HG02981 (cell line): ENCODE measurements at regions not wholly inside any gene's neighbourhood (a gene's known extent, or its start where the extent isn't known, plus 50 kb on each side); places are given as distances from the start of the nearest gene placed in this dataset.

Experiments
- ATAC-seq: cut with Tn5 transposase; IDR thresholded peaks from one replicate; pipeline ENCODE4 v1.9.1; 2021; ENCODE audit warnings: mild to moderate bottlenecking, moderate library complexity; ENCODE audit not compliant: unreplicated experiment

GRCh38 chr6:120671519-120671918 lies 662.8 kb downstream of the TBC1D32 start:
- no peak for ATAC-seq

- ATAC-seq: no peak
These were observed 681.8 kb downstream of the TBC1D32 start for GRCh38 chr6:120652506-120652905.

- ATAC-seq: no peak
These were observed 685.6 kb downstream of the TBC1D32 start for GRCh38 chr6:120648713-120649112.

- ATAC-seq: no peak
These were observed 688.2 kb downstream of the TBC1D32 start for GRCh38 chr6:120646101-120646500.

DNA sequence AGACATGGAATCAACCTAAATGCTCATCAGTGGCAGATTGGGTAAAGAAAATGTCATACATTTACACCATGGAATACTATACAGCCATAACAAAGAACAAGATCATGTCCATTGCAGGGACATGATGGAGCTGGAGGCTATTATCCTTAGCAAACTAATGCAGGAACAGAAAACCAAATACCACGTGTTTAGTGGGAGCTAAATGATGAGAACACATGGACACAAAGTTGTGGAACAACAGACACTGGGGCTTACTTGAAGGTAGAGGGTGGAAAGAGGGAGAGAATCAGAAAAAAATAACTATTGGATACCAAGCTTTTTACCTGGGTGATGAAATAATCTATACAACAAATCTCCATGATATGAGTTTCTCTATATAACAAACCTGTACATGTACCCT lies 701.3 kb downstream of the TBC1D32 start:
- no peak for ATAC-seq

- ATAC-seq: no peak
These were observed 706.7 kb downstream of the TBC1D32 start for GRCh38 chr6:120627612-120628011.

DNA sequence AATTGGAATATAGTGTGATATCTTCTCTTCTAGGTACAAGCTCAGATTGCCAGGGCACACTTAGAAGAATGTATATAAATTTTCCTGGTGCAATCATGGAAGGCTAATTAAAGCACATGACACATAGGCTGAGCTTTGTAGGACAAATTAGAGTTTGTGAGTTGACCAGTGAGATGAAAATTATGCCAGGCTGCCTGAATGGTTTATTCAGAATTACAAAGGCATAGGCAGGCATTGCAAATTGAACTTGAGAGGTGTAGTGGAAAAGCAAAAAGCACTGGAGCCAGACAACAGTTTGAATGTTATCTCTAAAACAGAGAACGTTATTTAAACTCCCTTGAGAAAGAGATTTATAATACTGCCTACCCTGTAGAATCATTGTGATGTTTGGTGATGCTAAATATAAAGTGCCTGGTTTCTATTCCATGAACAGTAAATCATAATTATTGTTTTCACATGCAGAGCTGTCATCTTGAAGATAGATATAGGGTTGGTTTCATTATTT lies 712.1 kb downstream of the TBC1D32 start:
- no peak for ATAC-seq

GRCh38 chr6:120620900-120621299 lies 713.4 kb downstream of the TBC1D32 start:
- no peak for ATAC-seq

- no peak for ATAC-seq
These were observed 719.0 kb downstream of the TBC1D32 start for GRCh38 chr6:120615238-120615637.

DNA sequence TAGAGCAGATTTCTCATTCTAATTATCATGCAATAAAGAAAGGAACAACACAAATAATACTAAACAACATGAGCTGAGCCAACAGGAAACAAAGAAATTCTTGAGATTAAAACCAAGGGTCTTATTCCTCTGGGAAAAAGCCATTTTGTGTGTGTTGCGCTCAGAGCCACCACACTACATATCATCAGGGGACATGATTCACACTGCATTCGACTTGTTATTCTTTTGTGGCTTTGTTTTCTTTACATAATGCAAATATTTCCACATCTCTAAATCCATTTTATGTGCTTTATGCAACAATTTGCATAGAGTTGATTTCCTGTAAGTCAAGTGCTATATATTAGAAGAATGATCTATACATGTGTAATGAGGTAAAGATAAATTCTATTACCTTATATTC lies 719.6 kb downstream of the TBC1D32 start:
- no peak for ATAC-seq

DNA sequence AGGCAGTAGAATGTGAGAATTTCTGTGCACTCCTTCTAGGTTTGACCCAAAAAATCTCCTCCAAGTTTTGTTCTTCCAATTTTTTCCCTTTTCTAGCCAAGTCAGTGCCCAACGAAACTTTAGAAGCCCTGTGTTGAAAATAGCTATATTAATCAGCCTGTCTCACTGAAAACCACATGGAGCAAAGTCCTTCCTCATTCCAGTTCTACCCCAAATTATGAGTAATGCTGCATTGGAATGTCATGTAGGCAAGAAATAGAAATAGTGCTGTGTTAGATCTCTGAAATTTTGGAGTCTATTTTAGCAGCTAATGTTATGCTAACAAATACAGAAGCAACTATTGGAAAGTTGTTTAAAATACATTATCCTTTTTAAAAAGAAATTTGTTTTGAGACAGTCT lies 725.5 kb downstream of the TBC1D32 start:
- no peak for ATAC-seq

DNA sequence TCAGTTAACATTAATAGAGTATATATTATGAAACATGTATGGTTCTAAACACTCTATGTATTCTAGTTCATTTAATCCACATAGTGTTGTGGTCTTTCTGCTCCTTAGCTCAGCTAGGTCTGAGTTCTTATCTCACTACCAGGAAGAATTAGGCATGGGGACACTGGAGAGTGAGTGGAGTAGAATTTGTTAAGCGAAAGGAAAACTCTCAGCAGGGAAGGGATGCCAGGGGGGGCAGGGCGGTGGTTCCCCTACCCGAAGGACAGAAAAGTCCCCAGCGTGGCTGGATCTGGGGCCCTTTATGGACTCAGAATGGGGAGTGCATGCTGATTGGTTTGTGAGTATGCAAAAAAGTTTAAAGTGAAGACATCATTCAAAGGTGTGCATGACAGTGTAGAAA lies 727.5 kb downstream of the TBC1D32 start:
- no peak for ATAC-seq

- no peak for ATAC-seq
These were observed 729.8 kb downstream of the TBC1D32 start for GRCh38 chr6:120604510-120604909.

DNA sequence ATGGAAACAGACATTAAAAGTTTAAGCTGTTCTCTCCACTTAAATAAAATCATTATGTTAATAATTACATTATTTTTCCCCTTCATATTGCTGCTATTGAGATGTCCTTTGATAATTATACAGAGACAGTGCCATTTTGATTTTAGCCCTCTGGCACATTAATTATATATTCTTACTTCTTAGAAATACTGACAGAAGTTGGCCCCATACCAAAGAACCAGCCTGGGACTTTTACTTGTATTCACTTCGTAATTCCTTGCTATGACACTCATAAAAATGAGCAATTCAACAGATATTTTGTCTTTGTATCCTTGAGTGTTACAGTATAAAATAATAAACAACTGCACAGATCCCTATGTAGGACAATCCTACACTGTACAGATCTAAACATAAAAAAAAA lies 743.7 kb downstream of the TBC1D32 start:
- no peak for ATAC-seq

- no peak for ATAC-seq
These were observed 745.9 kb downstream of the TBC1D32 start for GRCh38 chr6:120588424-120588823.

DNA sequence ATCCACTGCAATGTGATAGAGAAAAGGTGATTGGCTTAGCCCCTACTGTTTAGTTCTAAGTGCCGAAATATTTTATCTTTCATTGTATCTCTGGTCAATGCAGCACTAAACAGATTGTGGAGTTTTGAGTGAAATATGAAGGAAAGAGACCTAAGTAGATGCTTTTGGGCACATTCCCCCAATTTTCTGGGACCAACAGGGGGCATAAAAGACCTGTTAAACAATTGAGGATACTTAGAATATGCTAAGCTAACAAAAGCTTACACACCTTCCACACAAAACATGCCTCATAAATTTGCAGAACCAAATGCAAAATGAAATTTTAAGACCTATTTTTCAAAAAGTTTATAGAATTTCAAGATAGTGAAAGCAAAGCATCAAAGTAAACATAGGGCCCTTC lies 746.9 kb downstream of the TBC1D32 start:
- no peak for ATAC-seq

GRCh38 chr6:120584111-120584760 lies 750.0 kb downstream of the TBC1D32 start:
- ATAC-seq: no peak

GRCh38 chr6:120576061-120576460 lies 758.2 kb downstream of the TBC1D32 start:
- ATAC-seq: no peak

DNA sequence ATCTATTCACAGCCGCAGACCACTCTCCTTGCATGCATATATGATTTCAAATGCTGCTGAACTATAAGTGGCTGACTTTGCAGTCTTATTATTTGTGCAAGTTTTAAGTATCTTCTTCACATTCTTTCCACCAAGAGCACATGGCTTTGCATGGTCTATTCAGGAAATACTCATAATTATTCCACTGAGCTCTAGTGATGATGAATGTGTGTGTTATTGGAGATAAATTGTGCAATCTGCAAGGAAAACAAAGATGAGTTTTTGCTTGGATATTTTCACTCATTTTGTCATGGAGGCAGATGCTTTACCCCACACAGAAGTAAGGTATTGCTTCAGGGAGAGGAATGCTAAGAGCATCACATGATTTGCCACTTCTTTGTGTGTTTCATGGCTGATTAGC lies 764.6 kb downstream of the TBC1D32 start:
- ATAC-seq: no peak

DNA sequence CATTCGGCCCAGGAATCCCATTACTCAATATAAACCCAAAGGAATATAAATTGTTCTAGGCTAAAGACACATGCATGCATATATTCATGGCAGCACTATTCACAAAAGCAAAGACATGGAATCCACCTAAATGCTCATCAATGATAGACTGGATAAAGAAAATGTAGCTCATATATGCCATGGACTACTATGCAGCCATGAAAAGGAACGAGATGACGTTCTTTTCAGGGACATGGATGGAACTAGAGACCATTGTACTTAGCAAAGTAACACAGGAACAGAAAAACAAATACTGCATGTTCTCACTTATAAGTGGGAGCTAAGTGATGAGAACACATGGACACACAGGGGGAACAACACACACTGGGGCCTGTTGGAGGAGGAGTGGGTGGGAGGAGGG lies 769.5 kb downstream of the TBC1D32 start:
- no peak for ATAC-seq

GRCh38 chr6:120558294-120558693 lies 776.0 kb downstream of the TBC1D32 start:
- no peak for ATAC-seq

DNA sequence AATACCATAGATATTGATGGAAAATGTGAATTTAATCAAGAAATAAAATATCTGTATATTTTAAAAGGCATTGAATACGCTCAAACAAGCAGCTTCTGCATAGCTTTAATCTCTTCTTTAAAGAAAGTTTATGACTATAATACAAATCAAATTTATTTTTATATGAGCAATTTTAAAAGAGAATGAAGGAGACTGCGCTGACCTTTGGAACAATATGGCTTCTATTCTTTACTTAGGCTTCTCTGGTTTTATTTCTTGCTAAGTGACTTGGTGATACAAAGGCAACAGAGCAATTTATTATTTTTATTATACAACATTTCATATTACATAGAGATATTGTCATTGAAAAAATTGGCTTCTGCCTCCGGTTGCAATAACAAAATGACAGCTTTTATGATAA lies 776.7 kb downstream of the TBC1D32 start:
- no peak for ATAC-seq

DNA sequence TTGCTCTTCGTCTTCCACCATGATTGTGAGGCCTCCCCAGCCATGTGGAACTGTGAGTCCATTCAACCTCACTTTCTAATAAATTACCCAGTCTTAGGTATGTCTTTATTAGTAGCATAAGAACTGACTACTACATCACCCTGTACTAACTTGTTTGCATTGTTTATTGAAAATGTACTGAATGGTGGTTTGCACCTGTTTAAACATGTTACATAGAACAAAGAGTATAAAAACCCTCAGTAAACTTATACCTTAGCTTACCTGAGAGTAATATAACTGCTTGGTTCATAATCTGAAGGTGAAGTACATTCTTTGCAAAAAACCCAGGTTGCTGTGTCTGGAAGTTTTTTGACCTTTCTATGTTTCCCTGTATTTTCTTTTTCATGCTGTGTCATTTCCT lies 777.8 kb downstream of the TBC1D32 start:
- ATAC-seq: no peak
